ENCODE measurements at regions not wholly inside any gene's neighbourhood (a gene's known extent, or its start where the extent isn't known, plus 50 kb on each side); places are given as distances from the start of the nearest gene placed in this dataset.
A peak's percentile ranks its signal among the peaks of the same experiment; 100 is the strongest.

DNA sequence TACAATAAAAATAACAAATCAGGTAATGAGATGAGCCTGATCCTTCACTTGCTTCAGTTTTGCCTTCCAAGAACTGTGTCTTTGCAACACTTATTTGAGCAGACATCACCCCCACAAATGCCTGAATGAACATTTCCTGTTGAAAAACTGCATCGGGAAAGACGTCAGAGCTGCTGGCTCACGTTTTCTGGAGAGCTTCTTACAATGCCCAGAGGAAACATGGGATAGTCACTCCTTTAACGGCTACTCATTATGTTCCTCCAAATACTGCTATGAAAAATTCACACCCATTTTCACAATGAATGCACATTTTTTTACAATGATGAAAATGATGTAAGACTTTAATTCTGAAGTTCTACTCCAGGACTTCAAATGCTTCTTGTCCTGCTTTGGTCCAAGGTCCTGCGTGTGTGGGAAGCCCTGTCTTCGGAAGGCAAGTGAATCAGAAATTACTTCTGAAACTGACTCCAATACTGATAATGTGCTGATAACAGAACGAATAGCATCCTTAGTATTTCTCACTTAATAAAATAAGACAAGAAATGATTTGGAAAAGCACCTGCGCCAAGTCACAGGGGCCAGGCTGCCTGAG is 238.0 kb downstream of the ANKRD60 start:
- H3K27ac ChIP-seq (ENCODE audit: control insufficient read depth, insufficient read depth, low read length), result peak overlapping the region; percentile 89
- no peaks in the 10 kb centered on the region for H3K36me3 ChIP-seq (ENCODE audit: control insufficient read depth in 2 of 2, extremely low read depth in 1 of 2, insufficient read depth in 2 of 2, low read length in 2 of 2)
- peaks cover 29% of the 10 kb centered on the region for H3K4me1 ChIP-seq (ENCODE audit: control insufficient read depth, extremely low read depth, insufficient read depth, low read length)
- no peaks in the 10 kb centered on the region for H3K9me3 ChIP-seq (ENCODE audit: control insufficient read depth, low read depth, low read length)
- no peaks in the 10 kb centered on the region for H3K79me2 ChIP-seq (ENCODE audit: control insufficient read depth, insufficient read depth, low read length)
- no peaks in the 10 kb centered on the region for H3K9me1 ChIP-seq (ENCODE audit: control insufficient read depth, extremely low read depth, insufficient read depth, low read length)
- peak overlapping the region; percentile 84 for H3K4me2 ChIP-seq (ENCODE audit: control insufficient read depth, extremely low read depth, insufficient read depth, low read depth, low read length)
- H3K27me3 ChIP-seq (ENCODE audit: control insufficient read depth, extremely low read depth, insufficient read depth, low read length), result peaks cover 8% of the 10 kb centered on the region
- dilution Hi-C loops (cut with MboI; ENCODE audit: extremely low pct_ligation_motif_present, low sequenced_read_pairs), result no loop called here
- no peak overlapping the region for H2AFZ ChIP-seq (ENCODE audit: control insufficient read depth, low read length)
- no peak overlapping the region for H3K4me3 ChIP-seq (ENCODE audit: control insufficient read depth in 2 of 3, extremely low read depth in 1 of 3, insufficient read depth in 2 of 3, low read depth in 1 of 3, low read length in 3 of 3)
- FAIRE-seq (peak; percentile 84), DNase-seq (ENCODE audit: low read depth, low spot score) (peak; percentile 42)
- TF ChIP-seq EZH2 (IDR thresholded peaks at IDR 0.05; ENCODE audit: low read length), result no peak
- TF ChIP-seq, protein P1, sequence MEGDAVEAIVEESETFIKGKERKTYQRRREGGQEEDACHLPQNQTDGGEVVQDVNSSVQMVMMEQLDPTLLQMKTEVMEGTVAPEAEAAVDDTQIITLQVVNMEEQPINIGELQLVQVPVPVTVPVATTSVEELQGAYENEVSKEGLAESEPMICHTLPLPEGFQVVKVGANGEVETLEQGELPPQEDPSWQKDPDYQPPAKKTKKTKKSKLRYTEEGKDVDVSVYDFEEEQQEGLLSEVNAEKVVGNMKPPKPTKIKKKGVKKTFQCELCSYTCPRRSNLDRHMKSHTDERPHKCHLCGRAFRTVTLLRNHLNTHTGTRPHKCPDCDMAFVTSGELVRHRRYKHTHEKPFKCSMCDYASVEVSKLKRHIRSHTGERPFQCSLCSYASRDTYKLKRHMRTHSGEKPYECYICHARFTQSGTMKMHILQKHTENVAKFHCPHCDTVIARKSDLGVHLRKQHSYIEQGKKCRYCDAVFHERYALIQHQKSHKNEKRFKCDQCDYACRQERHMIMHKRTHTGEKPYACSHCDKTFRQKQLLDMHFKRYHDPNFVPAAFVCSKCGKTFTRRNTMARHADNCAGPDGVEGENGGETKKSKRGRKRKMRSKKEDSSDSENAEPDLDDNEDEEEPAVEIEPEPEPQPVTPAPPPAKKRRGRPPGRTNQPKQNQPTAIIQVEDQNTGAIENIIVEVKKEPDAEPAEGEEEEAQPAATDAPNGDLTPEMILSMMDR (optimal IDR thresholded peaks at IDR 0.05 in 1 of 3, IDR thresholded peaks at IDR 0.05 in 1 of 3, conservative IDR thresholded peaks at IDR 0.05 in 1 of 3; ENCODE audit: extremely low read depth in 1 of 3, insufficient read depth in 2 of 3, low read length in 3 of 3), result no peak
- H3K9ac ChIP-seq (ENCODE audit: control insufficient read depth, extremely low read depth, insufficient read depth, low read length), result no peak overlapping the region
- no peaks in the 10 kb centered on the region for H4K20me1 ChIP-seq (ENCODE audit: control insufficient read depth, extremely low read depth, insufficient read depth, low read length)

DNA sequence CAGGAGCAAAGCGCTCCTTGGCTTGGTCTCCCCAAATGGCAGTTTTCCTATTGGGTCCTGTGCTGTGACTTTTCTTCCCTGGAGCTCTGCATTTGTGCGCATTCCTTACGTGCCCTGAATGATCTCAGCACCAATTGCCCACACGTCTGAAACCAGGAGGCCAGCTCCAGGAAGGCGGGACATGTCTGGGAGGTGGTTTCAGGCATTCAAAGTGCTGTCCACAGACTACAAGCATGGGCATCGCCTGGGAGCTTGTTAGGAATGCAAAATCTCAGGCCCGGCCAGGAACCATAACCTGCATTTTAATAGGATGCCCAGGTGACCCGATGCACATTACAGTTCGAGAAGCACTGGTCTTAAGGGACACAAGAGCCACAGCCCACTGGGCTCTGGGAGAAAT is 239.6 kb downstream of the ANKRD60 start:
- no peak overlapping the region for H3K27ac ChIP-seq (ENCODE audit: control insufficient read depth, insufficient read depth, low read length)
- DNase-seq (ENCODE audit: low read depth, low spot score) (no peak), FAIRE-seq (no peak)
- dilution Hi-C loops (cut with MboI; ENCODE audit: extremely low pct_ligation_motif_present, low sequenced_read_pairs), result no loop called here
- no peaks in the 10 kb centered on the region for H3K9me1 ChIP-seq (ENCODE audit: control insufficient read depth, extremely low read depth, insufficient read depth, low read length)
- no peak overlapping the region for H3K9ac ChIP-seq (ENCODE audit: control insufficient read depth, extremely low read depth, insufficient read depth, low read length)
- H3K9me3 ChIP-seq (ENCODE audit: control insufficient read depth, low read depth, low read length), result no peaks in the 10 kb centered on the region
- H3K27me3 ChIP-seq (ENCODE audit: control insufficient read depth, extremely low read depth, insufficient read depth, low read length), result peaks cover 16% of the 10 kb centered on the region
- H3K4me3 ChIP-seq (ENCODE audit: control insufficient read depth in 2 of 3, extremely low read depth in 1 of 3, insufficient read depth in 2 of 3, low read depth in 1 of 3, low read length in 3 of 3), result no peak overlapping the region
- H4K20me1 ChIP-seq (ENCODE audit: control insufficient read depth, extremely low read depth, insufficient read depth, low read length), result no peaks in the 10 kb centered on the region
- H3K4me1 ChIP-seq (ENCODE audit: control insufficient read depth, extremely low read depth, insufficient read depth, low read length), result peaks cover 25% of the 10 kb centered on the region
- no peaks in the 10 kb centered on the region for H3K79me2 ChIP-seq (ENCODE audit: control insufficient read depth, insufficient read depth, low read length)
- H3K4me2 ChIP-seq (ENCODE audit: control insufficient read depth, extremely low read depth, insufficient read depth, low read depth, low read length), result no peak overlapping the region
- no peak overlapping the region for H2AFZ ChIP-seq (ENCODE audit: control insufficient read depth, low read length)
- no peaks in the 10 kb centered on the region for H3K36me3 ChIP-seq (ENCODE audit: control insufficient read depth in 2 of 2, extremely low read depth in 1 of 2, insufficient read depth in 2 of 2, low read length in 2 of 2)
- no peak for TF ChIP-seq EZH2 (IDR thresholded peaks at IDR 0.05; ENCODE audit: low read length)
- TF ChIP-seq, protein P1 (optimal IDR thresholded peaks at IDR 0.05 in 1 of 3, IDR thresholded peaks at IDR 0.05 in 1 of 3, conservative IDR thresholded peaks at IDR 0.05 in 1 of 3; ENCODE audit: extremely low read depth in 1 of 3, insufficient read depth in 2 of 3, low read length in 3 of 3), result no peak
